ENCODE measurements at regions not wholly inside any gene's neighbourhood (a gene's known extent, or its start where the extent isn't known, plus 50 kb on each side); places are given as distances from the start of the nearest gene placed in this dataset.

DNA sequence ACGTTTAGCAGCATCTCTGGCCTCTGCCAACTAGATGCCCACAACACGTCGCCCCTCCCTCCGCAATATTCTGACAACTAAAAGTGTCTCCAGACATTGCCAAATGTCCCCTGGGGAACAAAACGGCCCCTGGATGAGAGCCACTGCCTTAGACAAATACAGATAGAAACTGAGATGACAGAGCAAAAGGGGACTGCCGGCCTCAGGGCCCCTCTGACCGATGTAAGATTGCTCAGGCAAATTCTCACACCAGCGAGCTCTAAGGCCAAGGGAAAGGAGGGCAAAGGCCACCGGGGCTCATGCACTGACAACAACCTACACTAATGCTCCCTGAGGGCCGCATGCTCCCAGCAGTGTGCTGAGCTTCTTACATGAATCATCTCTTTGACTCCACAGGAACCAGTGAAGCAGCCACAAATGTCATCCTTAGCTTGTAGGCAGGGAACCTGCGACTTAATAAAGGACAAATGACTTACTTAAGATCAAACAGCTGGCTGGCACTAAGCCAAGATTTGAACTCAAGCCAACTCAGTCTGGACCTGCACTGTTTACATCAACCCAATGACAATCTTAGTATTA lies 228.5 kb downstream of the TTC32 start:
- TF ChIP-seq SIN3A (IDR thresholded peaks at IDR 0.05; ENCODE audit: borderline replicate concordance, insufficient read depth, low read length) (no peak), FOXP2 (optimal IDR thresholded peaks at IDR 0.05; ENCODE audit: borderline replicate concordance, extremely low read depth, extremely low read length, insufficient read depth) (no peak), POLR2AphosphoS5 (IDR thresholded peaks at IDR 0.05; ENCODE audit: low read depth, low read length) (no peak), REST (IDR thresholded peaks at IDR 0.05; ENCODE audit: insufficient read depth in 1 of 2, low read depth in 2 of 2, low read length in 2 of 2) (no peak), TAF1 (IDR thresholded peaks at IDR 0.05; ENCODE audit: borderline replicate concordance, insufficient read depth, low read length) (no peak)

GRCh38 chr2:19671916-19672315 lies 229.9 kb downstream of the TTC32 start:
- no peak for TF ChIP-seq REST (IDR thresholded peaks at IDR 0.05; ENCODE audit: insufficient read depth in 1 of 2, low read depth in 2 of 2, low read length in 2 of 2)
- no peak for TF ChIP-seq SIN3A (IDR thresholded peaks at IDR 0.05; ENCODE audit: borderline replicate concordance, insufficient read depth, low read length)
- no peak for TF ChIP-seq TAF1 (IDR thresholded peaks at IDR 0.05; ENCODE audit: borderline replicate concordance, insufficient read depth, low read length)
- TF ChIP-seq FOXP2 (optimal IDR thresholded peaks at IDR 0.05; ENCODE audit: borderline replicate concordance, extremely low read depth, extremely low read length, insufficient read depth) = no peak
- TF ChIP-seq POLR2AphosphoS5 (IDR thresholded peaks at IDR 0.05; ENCODE audit: low read depth, low read length) = no peak

GRCh38 chr2:19671311-19671710 lies 230.5 kb downstream of the TTC32 start:
- TF ChIP-seq POLR2AphosphoS5 (IDR thresholded peaks at IDR 0.05; ENCODE audit: low read depth, low read length) = no peak
- no peak for TF ChIP-seq FOXP2 (optimal IDR thresholded peaks at IDR 0.05; ENCODE audit: borderline replicate concordance, extremely low read depth, extremely low read length, insufficient read depth)
- no peak for TF ChIP-seq SIN3A (IDR thresholded peaks at IDR 0.05; ENCODE audit: borderline replicate concordance, insufficient read depth, low read length)
- no peak for TF ChIP-seq REST (IDR thresholded peaks at IDR 0.05; ENCODE audit: insufficient read depth in 1 of 2, low read depth in 2 of 2, low read length in 2 of 2)
- no peak for TF ChIP-seq TAF1 (IDR thresholded peaks at IDR 0.05; ENCODE audit: borderline replicate concordance, insufficient read depth, low read length)

- no peak for TF ChIP-seq POLR2AphosphoS5 (IDR thresholded peaks at IDR 0.05; ENCODE audit: low read depth, low read length)
- TF ChIP-seq REST (IDR thresholded peaks at IDR 0.05; ENCODE audit: insufficient read depth in 1 of 2, low read depth in 2 of 2, low read length in 2 of 2) = no peak
- no peak for TF ChIP-seq FOXP2 (optimal IDR thresholded peaks at IDR 0.05; ENCODE audit: borderline replicate concordance, extremely low read depth, extremely low read length, insufficient read depth)
- no peak for TF ChIP-seq SIN3A (IDR thresholded peaks at IDR 0.05; ENCODE audit: borderline replicate concordance, insufficient read depth, low read length)
- TF ChIP-seq TAF1 (IDR thresholded peaks at IDR 0.05; ENCODE audit: borderline replicate concordance, insufficient read depth, low read length) = no peak
Observed at GRCh38 chr2:19670303-19670702, 231.5 kb downstream of the TTC32 start.

Measured in PFSK-1 (cell line).